HUES6 (cell line): ENCODE measurements at regions not wholly inside any gene's neighbourhood (a gene's known extent, or its start where the extent isn't known, plus 50 kb on each side); places are given as distances from the start of the nearest gene placed in this dataset.
A peak's percentile ranks its signal among the peaks of the same experiment; 100 is the strongest.
"Not testable (repeated sequence)": the region's sequence is repeated elsewhere in the genome, so short reads cannot be mapped to it uniquely, and the experiment has no call there.

ENCODE experiments used
- H3K27ac ChIP-seq: 2 replicates; pipeline ENCODE4 v1.7.0; 2013; ENCODE audit warnings: low read depth, mild to moderate bottlenecking, low read length, inconsistent platforms
- H3K27me3 ChIP-seq: 2 replicates; pipeline ENCODE4 v1.6.1; 2013; ENCODE audit warnings: low read length; ENCODE audit not compliant: control insufficient read depth, insufficient read depth
- H3K36me3 ChIP-seq: 2 replicates; pipeline ENCODE4 v1.6.1; 2013; ENCODE audit warnings: low read length; ENCODE audit not compliant: control insufficient read depth, insufficient read depth
- H3K4me1 ChIP-seq: 2 replicates; pipeline ENCODE4 v1.6.1; 2013; ENCODE audit warnings: low read length; ENCODE audit not compliant: control insufficient read depth, insufficient read depth
- H3K4me3 ChIP-seq: 2 replicates; pipeline ENCODE4 v1.5.1; 2013; ENCODE audit warnings: low read depth, low read length
- H3K9ac ChIP-seq: one replicate; pipeline ENCODE4 v1.6.1; 2013; ENCODE audit warnings: mild to moderate bottlenecking, low read length
- H3K9me3 ChIP-seq: 2 replicates; pipeline ENCODE4 v1.6.1; 2013; ENCODE audit warnings: low read depth, low read length; ENCODE audit not compliant: control insufficient read depth, insufficient read depth

DNA sequence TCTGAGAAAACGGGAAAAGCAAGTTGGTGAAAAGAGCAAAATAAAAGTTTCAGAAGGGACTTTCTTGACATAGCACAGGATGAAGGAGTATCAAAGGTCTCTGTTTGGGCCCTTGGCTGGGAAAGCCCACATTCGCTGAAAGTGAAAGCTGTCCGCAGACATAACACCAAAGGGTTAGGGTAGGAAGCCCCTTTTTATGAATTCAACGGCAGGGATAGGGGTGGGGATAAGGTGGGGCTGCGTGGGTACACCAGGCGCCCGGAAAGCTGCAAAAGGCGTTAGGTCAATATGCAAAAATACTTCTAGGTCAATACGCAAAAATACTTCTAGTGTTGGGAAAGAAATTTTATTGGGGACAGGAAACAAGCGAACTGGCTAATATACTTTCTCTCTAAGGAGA is 135.1 kb downstream of the OR2B2 start:
- Histone ChIP-seq H3K9me3 (peaks cover 6% of the 10 kb centered on the region), H3K36me3 (no peaks in the 10 kb centered on the region), H3K4me3 (peak overlapping the region; percentile 65), H3K27ac (no peak overlapping the region), H3K27me3 (peaks cover 44% of the 10 kb centered on the region), H3K9ac (no peak overlapping the region), H3K4me1 (peaks cover 6% of the 10 kb centered on the region)

DNA sequence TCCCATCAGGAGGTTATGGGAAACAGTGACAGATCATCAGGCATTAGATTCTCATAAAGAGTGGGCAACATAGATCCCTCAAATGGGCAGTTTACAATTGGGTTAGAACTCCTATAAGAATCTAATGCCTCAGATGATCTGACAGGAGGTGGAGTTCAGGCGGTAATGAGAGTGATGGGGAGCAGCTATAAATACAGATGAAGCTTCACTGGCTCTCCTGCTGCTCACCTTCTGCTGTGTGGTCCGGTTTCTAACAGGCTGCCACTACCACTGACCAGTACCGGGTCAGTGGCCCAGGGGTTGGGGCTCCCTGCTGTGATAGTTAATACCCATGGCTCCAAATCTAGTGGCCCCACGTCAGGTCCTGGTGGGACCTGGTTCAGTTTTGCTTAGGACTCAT is 135.7 kb downstream of the OR2B2 start:
- H3K27me3 ChIP-seq, result peaks cover 50% of the 10 kb centered on the region
- peaks cover 12% of the 10 kb centered on the region for H3K4me1 ChIP-seq
- no peak overlapping the region for H3K9ac ChIP-seq
- H3K36me3 ChIP-seq, result no peaks in the 10 kb centered on the region
- H3K9me3 ChIP-seq, result peaks cover 6% of the 10 kb centered on the region
- H3K27ac ChIP-seq, result no peak overlapping the region
- no peak overlapping the region for H3K4me3 ChIP-seq

DNA sequence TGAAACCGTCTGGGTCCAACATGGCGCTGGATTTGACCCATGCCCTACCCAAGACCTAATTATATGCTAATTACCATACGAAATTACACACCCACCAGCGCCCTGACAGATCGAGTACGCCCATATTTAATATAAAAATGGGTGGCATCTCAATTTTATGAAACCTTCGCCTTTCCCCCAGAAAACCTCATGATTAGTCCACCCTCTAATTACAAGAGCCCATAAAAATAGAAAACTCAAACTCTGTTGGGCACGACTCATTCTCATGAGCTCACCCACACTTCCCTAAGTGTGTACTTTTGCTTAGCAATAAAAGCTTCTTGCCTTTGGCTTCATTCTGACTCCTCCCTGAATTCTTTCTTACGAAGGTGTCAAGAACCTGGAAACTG is 136.4 kb downstream of the OR2B2 start:
- Histone ChIP-seq H3K9me3 (peaks cover 6% of the 10 kb centered on the region), H3K4me1 (peaks cover 18% of the 10 kb centered on the region), H3K9ac (no peak overlapping the region), H3K27me3 (peaks cover 57% of the 10 kb centered on the region), H3K36me3 (no peaks in the 10 kb centered on the region), H3K4me3 (no peak overlapping the region), H3K27ac (no peak overlapping the region)

DNA sequence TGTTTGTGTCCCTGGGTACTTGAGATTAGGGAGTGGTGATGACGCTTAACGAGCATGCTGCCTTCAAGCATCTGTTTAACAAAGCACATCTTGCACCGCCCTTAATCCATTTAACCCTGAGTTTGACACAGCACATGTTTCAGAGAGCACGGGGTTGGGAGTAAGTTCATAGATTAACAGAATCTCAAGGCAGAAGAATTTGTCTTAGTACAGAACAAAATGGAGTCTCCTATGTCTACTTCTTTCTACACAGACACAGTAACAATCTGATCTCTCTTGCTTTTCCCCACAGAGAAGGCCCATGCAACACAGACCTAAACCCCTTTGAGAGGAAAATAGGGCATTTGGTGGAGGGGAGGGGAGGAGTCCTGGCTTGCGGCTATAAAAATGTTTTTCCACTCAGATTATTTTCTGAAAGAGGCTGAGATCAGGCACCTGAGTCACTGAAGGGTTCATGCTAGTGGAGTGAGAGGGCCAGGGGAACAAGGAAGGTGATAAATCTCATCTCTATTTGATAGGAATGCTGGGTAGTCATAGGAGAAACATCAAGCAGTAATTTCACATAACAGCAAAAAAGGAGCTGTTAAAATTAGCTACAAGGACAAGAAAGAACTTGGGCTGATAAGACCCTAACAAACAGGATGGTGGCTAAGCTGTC is 136.9 kb downstream of the OR2B2 start:
- H3K9ac ChIP-seq, H3K27ac ChIP-seq, H3K36me3 ChIP-seq, H3K9me3 ChIP-seq, H3K4me3 ChIP-seq: not testable (repeated sequence)
- H3K27me3 ChIP-seq, result peaks cover 58% of the 10 kb centered on the region
- H3K4me1 ChIP-seq, result peaks cover 18% of the 10 kb centered on the region

DNA sequence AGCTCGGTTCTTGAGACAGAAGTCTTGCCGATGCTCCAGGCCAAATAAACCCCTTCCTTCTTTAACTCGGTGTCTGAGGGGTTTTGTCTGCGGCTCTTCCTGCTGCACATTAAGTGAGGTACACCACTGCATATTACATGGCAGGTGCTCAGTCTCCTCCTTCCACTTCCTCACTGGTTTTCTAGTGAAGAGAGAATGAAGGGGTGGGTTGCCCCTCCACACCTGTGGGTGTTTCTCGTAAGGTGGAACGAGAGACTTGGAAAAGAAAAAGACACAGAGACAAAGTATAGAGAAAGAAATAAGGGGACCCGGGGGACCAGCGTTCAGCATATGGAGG is 138.0 kb downstream of the OR2B2 start:
- not testable (repeated sequence) for H3K9me3 ChIP-seq, H3K27ac ChIP-seq, H3K36me3 ChIP-seq, H3K4me3 ChIP-seq, H3K9ac ChIP-seq
- peaks cover 18% of the 10 kb centered on the region for H3K4me1 ChIP-seq
- peaks cover 68% of the 10 kb centered on the region for H3K27me3 ChIP-seq

- Histone ChIP-seq H3K27me3 (peaks cover 74% of the 10 kb centered on the region), H3K4me1 (peaks cover 18% of the 10 kb centered on the region)
- H3K9me3 ChIP-seq, H3K27ac ChIP-seq, H3K9ac ChIP-seq, H3K4me3 ChIP-seq, H3K36me3 ChIP-seq: not testable (repeated sequence)
These were observed 138.5 kb downstream of the OR2B2 start for GRCh38 chr6:27773542-27774263.

DNA sequence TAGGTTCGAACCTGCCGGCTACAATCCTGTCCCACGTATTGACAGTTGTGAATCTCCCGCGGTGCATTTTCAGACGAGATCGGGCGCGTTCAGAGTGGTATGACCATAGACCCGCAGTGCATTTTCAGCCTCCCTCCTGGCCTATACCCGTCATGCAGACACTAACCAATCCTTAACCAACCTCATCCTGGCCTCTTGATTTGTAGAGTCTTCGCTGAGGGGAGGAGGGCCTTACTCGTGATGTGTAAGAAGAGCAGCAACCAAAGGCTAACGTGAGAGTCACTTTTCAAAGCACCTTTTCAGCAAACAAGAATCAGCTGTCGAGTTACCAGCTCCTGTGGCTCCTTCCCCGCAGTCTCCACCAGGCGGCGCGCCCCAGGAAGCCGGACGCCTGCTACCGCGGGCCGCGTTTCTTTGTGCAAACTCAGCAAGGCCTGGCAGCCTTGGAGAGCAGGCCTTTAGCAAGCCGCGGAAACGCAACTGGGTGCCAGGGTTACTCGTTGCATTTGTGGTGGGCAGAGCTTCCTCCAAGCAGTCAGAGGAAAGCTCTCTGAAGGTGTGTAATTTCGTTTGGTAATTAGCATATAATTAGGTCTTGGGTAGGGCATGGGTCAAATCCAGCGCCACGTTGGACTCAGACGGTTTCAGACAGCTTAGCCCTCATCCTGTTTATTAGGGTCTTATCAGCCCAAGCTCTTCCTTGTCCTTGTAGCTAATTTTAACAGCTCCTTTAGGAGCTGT is 139.8 kb downstream of the OR2B2 start:
- no peak overlapping the region for H3K9ac ChIP-seq
- no peak overlapping the region for H3K27ac ChIP-seq
- peaks cover 86% of the 10 kb centered on the region for H3K27me3 ChIP-seq
- peaks cover 18% of the 10 kb centered on the region for H3K4me1 ChIP-seq
- H3K4me3 ChIP-seq, result peak overlapping the region; percentile 59
- H3K9me3 ChIP-seq, result peaks cover 6% of the 10 kb centered on the region
- no peaks in the 10 kb centered on the region for H3K36me3 ChIP-seq

DNA sequence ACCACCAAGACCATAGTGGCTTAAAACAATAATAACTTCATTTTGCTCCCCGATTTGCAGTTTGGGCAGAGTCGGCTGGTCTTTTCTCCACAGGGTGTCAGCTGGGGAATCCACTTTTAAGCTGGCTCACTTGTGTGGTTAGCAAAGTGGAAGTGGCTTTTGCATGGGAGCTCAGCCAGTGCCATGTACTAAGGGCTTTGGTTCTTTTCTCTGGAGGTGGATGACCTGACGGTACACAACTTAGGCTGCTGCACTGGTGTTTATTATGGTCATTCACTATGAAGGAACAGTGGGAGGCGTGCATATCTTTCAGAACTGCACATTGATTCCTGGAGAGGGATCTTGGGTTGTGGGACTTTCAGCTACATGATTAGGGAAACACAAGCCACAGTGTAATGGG is 141.0 kb downstream of the OR2B2 start:
- Histone ChIP-seq H3K4me3 (peak overlapping the region; percentile 59), H3K9ac (no peak overlapping the region), H3K36me3 (no peaks in the 10 kb centered on the region), H3K27me3 (peaks cover 87% of the 10 kb centered on the region), H3K27ac (no peak overlapping the region), H3K9me3 (peaks cover 6% of the 10 kb centered on the region), H3K4me1 (peaks cover 18% of the 10 kb centered on the region)

DNA sequence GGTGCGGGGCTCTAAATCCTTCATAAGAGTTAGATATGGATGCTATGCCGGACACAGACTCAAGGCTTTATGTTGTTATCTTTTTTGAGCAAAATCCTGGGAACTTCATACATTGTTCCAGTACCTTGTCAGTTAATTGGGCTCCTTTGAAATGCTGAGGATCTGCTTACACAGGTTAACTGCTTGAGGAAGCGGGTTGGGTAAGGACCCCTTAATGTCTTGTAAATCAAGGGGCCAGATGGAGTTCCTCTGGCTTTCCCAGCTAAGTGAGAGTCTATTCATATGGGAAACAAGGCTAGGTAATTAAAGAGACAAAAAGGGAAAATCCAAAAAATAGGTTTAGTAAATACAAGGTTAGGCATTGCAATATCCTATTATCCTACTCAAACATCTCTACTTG is 141.5 kb downstream of the OR2B2 start:
- Histone ChIP-seq H3K4me1 (peaks cover 18% of the 10 kb centered on the region), H3K4me3 (peak overlapping the region; percentile 59), H3K27me3 (peaks cover 87% of the 10 kb centered on the region), H3K9ac (no peak overlapping the region), H3K27ac (no peak overlapping the region), H3K9me3 (peaks cover 2% of the 10 kb centered on the region; the same call in 1 of the 2 replicates), H3K36me3 (no peaks in the 10 kb centered on the region)

- Histone ChIP-seq H3K4me1 (peaks cover 18% of the 10 kb centered on the region), H3K4me3 (no peak overlapping the region), H3K36me3 (no peaks in the 10 kb centered on the region), H3K9me3 (peaks cover under 1% of the 10 kb centered on the region; the same call in 1 of the 2 replicates), H3K27me3 (peaks cover 95% of the 10 kb centered on the region), H3K9ac (no peak overlapping the region), H3K27ac (no peak overlapping the region)
These were observed 143.6 kb downstream of the OR2B2 start for GRCh38 chr6:27768556-27768955.

DNA sequence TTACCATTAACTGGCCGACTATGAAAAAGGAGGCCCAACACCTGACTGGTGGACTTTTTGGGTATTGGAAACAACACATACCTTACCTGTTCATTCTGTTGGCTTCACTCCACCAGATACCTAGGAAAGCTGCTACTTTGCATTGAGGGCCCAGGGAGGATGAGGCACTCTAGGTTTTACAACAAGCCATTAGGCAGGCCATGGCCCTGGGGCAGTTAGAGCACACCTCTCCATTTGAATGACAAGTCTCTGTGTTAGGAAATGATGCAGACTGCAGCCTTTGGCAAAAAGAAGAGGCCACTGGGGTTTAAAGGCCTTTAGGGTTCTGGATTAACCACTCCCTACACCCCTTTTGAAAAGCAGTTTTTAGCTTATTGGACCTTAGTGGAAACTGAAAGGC is 144.3 kb downstream of the OR2B2 start:
- peaks cover 94% of the 10 kb centered on the region for H3K27me3 ChIP-seq
- no peak overlapping the region for H3K9ac ChIP-seq
- no peak overlapping the region for H3K27ac ChIP-seq
- H3K4me3 ChIP-seq, result no peak overlapping the region
- peaks cover 18% of the 10 kb centered on the region for H3K4me1 ChIP-seq
- H3K9me3 ChIP-seq, result no peaks in the 10 kb centered on the region
- H3K36me3 ChIP-seq, result no peaks in the 10 kb centered on the region
